Endothelial cell of umbilical vein (primary cell): ENCODE measurements at regions not wholly inside any gene's neighbourhood (a gene's known extent, or its start where the extent isn't known, plus 50 kb on each side); places are given as distances from the start of the nearest gene placed in this dataset.
"Not testable (repeated sequence)": the region's sequence is repeated elsewhere in the genome, so short reads cannot be mapped to it uniquely, and the experiment has no call there.

ENCODE experiments used
- CTCF ChIP-seq, 2 donors: IDR thresholded peaks; 1 replicate in 1 of 2; 2 replicates in 1 of 2; pipeline ENCODE4 v1.5.1; 2011; ENCODE audit warnings: low read length in 2 of 2, mild to moderate bottlenecking in 2 of 2, moderate library complexity in 2 of 2, control low read depth in 1 of 2, inconsistent platforms in 1 of 2, low read depth in 1 of 2; ENCODE audit not compliant: insufficient read depth in 1 of 2; ENCODE audit errors: extremely low read depth in 1 of 2
- EZH2 ChIP-seq: IDR thresholded peaks from 2 replicates; pipeline ENCODE4 v1.6.1; 2012; ENCODE audit warnings: borderline replicate concordance, low read depth, mild to moderate bottlenecking, moderate library complexity, low read length, inconsistent platforms; ENCODE audit not compliant: severe bottlenecking
- POLR2A ChIP-seq: IDR thresholded peaks from 2 replicates; pipeline ENCODE4 v1.6.1; 2012; ENCODE audit warnings: low read depth, mild to moderate bottlenecking, control low read depth, low read length
- TF ChIP-seq, protein P1 (sequence below): IDR thresholded peaks from 2 replicates; pipeline ENCODE4 v1.6.1; 2011; ENCODE audit not compliant: insufficient read depth, insufficient read length

- TF ChIP-seq CTCF (IDR thresholded peaks at IDR 0.05; ENCODE audit: extremely low read depth in 1 of 2, insufficient read depth in 1 of 2, low read depth in 1 of 2, low read length in 2 of 2); POLR2A; EZH2: not testable (repeated sequence)
- TF ChIP-seq, protein P1, sequence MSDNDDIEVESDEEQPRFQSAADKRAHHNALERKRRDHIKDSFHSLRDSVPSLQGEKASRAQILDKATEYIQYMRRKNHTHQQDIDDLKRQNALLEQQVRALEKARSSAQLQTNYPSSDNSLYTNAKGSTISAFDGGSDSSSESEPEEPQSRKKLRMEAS = not testable (repeated sequence)
Measured at GRCh38 chr1:177869011-177869410, 100.8 kb downstream of the SEC16B start.
